WI38 (cell line): ENCODE measurements at regions not wholly inside any gene's neighbourhood (a gene's known extent, or its start where the extent isn't known, plus 50 kb on each side); places are given as distances from the start of the nearest gene placed in this dataset.

Experiments
- H3K4me3 ChIP-seq: 2 replicates; pipeline ENCODE4 v1.5.1; 2011; ENCODE audit warnings: low read depth, mild to moderate bottlenecking, control low read depth, low read length
- TF ChIP-seq, protein P1 (sequence below): IDR thresholded peaks from 2 replicates; pipeline ENCODE4 v1.5.1; 2012; ENCODE audit warnings: low read depth, mild to moderate bottlenecking, control low read depth, low read length

DNA sequence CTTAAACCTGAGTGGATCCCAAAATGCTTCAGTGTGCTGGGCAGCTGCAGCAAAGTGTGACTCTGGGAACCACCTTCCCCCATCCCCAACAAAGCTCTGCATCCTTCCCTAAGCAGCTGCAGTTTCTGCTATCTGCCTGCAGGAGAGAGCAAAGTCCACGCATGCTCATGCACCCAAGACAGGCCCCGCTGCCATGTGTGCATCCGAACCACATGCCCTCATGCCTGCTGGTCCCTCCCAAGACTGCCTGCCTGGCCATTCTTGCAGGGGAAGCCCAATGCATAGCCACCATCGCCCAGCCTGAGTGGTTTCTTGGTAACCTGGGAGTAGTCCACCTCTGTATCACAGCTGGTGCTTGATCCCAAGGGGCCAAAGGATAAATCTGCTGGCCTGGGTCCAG is 94.3 kb upstream of the OLIG3 start:
- TF ChIP-seq, protein P1, sequence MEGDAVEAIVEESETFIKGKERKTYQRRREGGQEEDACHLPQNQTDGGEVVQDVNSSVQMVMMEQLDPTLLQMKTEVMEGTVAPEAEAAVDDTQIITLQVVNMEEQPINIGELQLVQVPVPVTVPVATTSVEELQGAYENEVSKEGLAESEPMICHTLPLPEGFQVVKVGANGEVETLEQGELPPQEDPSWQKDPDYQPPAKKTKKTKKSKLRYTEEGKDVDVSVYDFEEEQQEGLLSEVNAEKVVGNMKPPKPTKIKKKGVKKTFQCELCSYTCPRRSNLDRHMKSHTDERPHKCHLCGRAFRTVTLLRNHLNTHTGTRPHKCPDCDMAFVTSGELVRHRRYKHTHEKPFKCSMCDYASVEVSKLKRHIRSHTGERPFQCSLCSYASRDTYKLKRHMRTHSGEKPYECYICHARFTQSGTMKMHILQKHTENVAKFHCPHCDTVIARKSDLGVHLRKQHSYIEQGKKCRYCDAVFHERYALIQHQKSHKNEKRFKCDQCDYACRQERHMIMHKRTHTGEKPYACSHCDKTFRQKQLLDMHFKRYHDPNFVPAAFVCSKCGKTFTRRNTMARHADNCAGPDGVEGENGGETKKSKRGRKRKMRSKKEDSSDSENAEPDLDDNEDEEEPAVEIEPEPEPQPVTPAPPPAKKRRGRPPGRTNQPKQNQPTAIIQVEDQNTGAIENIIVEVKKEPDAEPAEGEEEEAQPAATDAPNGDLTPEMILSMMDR: no peak
- H3K4me3 ChIP-seq: no peak overlapping the region

GRCh38 chr6:137589067-137589848 is 95.1 kb upstream of the OLIG3 start:
- H3K4me3 ChIP-seq: no peak overlapping the region
- TF ChIP-seq, protein P1: peak; percentile 13; the same call in 1 of the 2 replicates

- H3K4me3 ChIP-seq: no peak overlapping the region
- TF ChIP-seq, protein P1: no peak
These were observed 96.5 kb upstream of the OLIG3 start for GRCh38 chr6:137590684-137591083.

DNA sequence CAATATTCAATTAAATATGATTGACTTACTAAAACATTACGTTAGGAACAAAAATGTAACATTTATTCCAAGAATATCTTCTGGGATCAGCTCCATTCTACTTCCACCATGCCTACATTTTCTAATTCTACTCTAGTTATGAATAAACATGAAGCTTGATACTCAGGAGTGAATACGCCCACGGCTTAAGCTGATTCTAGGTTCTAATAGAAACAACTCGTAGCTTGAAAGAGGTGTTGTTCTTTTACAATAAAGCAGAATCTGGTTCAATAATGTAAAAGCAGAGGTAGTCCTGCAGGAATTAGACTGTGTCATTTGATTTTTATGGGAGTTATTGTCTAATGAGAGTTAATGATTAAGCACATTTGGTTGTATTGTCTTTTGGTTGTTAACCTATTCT is 107.3 kb upstream of the OLIG3 start:
- H3K4me3 ChIP-seq: no peak overlapping the region
- TF ChIP-seq, protein P1: no peak

- TF ChIP-seq, protein P1: no peak
- no peak overlapping the region for H3K4me3 ChIP-seq
These were observed 108.4 kb upstream of the OLIG3 start for GRCh38 chr6:137602313-137603197.

DNA sequence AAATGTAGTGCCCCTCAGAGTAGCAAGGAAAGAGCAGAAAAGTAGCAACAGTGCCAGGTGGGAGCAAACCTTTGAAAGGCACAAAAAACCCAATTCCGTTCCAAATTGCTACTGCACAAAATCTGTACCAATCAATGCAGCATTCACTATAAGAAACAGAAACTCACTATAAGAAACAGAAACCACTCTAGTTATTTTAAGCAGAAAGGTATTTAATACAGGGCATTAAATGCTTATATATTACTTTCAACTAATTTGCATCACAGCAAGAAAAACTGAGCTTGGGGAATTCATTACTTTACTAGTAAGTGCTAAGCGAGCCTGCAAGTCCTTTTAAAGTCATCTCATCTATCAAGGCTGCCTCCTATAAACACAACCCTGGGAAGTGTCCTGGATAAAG is 116.5 kb upstream of the OLIG3 start:
- TF ChIP-seq, protein P1: no peak

GRCh38 chr6:137623293-137623692 is 129.1 kb upstream of the OLIG3 start:
- TF ChIP-seq, protein P1: no peak
- H3K4me3 ChIP-seq: 0 out of 2 replicates have a peak overlapping the region, but pooled peaks have one; percentile 20

More for the DNA sequence above, 116.5 kb upstream of the OLIG3 start:
- H3K4me3 ChIP-seq: no peak overlapping the region
